Loucy (cell line): ENCODE measurements at regions not wholly inside any gene's neighbourhood (a gene's known extent, or its start where the extent isn't known, plus 50 kb on each side); places are given as distances from the start of the nearest gene placed in this dataset.

Experiments
- EZH2phosphoT487 ChIP-seq: fragments of 200-600 bp; IDR thresholded peaks from 2 replicates; pipeline ENCODE4 v1.6.1; 2018; ENCODE audit warnings: antibody characterized with exemption, mild to moderate bottlenecking, moderate library complexity, borderline replicate concordance
- TF ChIP-seq, protein P1 (sequence below): fragments of 200-600 bp; sonication (generic); conservative IDR thresholded peaks from 2 replicates; pipeline ENCODE4 v1.5.1; 2014; ENCODE audit warnings: mild to moderate bottlenecking, antibody characterized with exemption, low read length

GRCh38 chr4:11534623-11535302 lies 106.1 kb upstream of the HS3ST1 start:
- TF ChIP-seq, protein P1, sequence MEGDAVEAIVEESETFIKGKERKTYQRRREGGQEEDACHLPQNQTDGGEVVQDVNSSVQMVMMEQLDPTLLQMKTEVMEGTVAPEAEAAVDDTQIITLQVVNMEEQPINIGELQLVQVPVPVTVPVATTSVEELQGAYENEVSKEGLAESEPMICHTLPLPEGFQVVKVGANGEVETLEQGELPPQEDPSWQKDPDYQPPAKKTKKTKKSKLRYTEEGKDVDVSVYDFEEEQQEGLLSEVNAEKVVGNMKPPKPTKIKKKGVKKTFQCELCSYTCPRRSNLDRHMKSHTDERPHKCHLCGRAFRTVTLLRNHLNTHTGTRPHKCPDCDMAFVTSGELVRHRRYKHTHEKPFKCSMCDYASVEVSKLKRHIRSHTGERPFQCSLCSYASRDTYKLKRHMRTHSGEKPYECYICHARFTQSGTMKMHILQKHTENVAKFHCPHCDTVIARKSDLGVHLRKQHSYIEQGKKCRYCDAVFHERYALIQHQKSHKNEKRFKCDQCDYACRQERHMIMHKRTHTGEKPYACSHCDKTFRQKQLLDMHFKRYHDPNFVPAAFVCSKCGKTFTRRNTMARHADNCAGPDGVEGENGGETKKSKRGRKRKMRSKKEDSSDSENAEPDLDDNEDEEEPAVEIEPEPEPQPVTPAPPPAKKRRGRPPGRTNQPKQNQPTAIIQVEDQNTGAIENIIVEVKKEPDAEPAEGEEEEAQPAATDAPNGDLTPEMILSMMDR: no peak
- no peak for TF ChIP-seq EZH2phosphoT487
